ENCODE measurements at regions not wholly inside any gene's neighbourhood (a gene's known extent, or its start where the extent isn't known, plus 50 kb on each side); places are given as distances from the start of the nearest gene placed in this dataset.

GRCh38 chr2:53476834-53477233 is 290.8 kb upstream of the CHAC2 start:
- Histone ChIP-seq H3K36me3 (replicated peaks in 1 of 2; ENCODE audit: control insufficient read depth in 2 of 2, insufficient read depth in 2 of 2, low read length in 2 of 2) (no peaks in the 10 kb centered on the region), H2AK5ac (ENCODE audit: low read depth, low read length) (no peak overlapping the region), H4K91ac (ENCODE audit: low read depth, low read length, poor library complexity) (no peak overlapping the region), H2BK120ac (ENCODE audit: low read depth, low read length) (no peak overlapping the region), H2BK12ac (ENCODE audit: low read length) (no peak overlapping the region), H3K79me1 (ENCODE audit: low read depth, low read length) (no peaks in the 10 kb centered on the region), H3K9me3 (replicated peaks in 1 of 2; ENCODE audit: control insufficient read depth in 2 of 2, insufficient read depth in 1 of 2, low read depth in 1 of 2, low read length in 2 of 2) (no peaks in the 10 kb centered on the region), H3K14ac (ENCODE audit: low read length) (no peak overlapping the region), H3K9ac (ENCODE audit: low read depth, low read length, poor library complexity) (no peak overlapping the region), H3K4me2 (ENCODE audit: insufficient read depth, low read length, poor library complexity, severe bottlenecking) (no peak overlapping the region), H2AFZ (ENCODE audit: low read length) (no peak overlapping the region), H3K18ac (ENCODE audit: low read length) (no peak overlapping the region), H3K27ac (replicated peaks; ENCODE audit: low read length) (no peak overlapping the region), H3K4ac (ENCODE audit: low read length) (no peak overlapping the region), H2BK15ac (ENCODE audit: low read length) (no peak overlapping the region), H3K27me3 (ENCODE audit: control insufficient read depth in 3 of 3, insufficient read depth in 3 of 3, low read depth in 1 of 3, low read length in 3 of 3) (no peaks in the 10 kb centered on the region), H3K4me1 (ENCODE audit: control insufficient read depth in 2 of 2, insufficient read depth in 1 of 2, low read depth in 1 of 2, low read length in 2 of 2) (no peaks in the 10 kb centered on the region), H2BK5ac (ENCODE audit: low read length) (no peak overlapping the region), H3K4me3 (ENCODE audit: low read length in 2 of 2) (no peak overlapping the region), H3K23ac (ENCODE audit: low read depth, low read length, poor library complexity) (no peak overlapping the region), H4K8ac (ENCODE audit: low read depth, low read length) (no peak overlapping the region)
- DNase-seq (ENCODE audit: low spot score): no peak
- no CpG with 5 or more reads among the region's 6 CpGs for WGBS, 2 donors (ENCODE audit: extremely low coverage in 2 of 2, insufficient read length in 2 of 2, insufficient replicate concordance in 1 of 2)

DNA sequence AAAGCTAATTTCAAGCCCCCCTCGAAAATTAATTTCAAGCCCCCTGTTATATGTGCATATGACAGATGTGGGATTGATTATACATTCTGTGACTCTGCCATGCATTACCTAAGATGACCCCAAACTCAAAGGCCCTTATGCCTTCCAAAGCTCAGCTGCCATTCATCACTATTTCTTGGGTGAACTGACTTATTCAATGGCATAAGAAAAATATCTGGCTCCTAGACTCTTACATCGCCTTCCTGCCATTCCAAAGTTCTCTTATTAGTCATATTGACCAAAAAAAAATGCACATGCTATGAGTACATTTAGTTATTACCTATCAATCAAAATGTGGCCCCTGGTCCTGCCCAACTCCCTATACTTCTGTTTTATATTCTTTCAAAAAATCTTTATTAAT is 291.8 kb upstream of the CHAC2 start:
- Histone ChIP-seq H4K8ac (ENCODE audit: low read depth, low read length) (no peak overlapping the region), H3K14ac (ENCODE audit: low read length) (no peak overlapping the region), H3K79me1 (ENCODE audit: low read depth, low read length) (no peaks in the 10 kb centered on the region), H4K91ac (ENCODE audit: low read depth, low read length, poor library complexity) (no peak overlapping the region), H3K9me3 (replicated peaks in 1 of 2; ENCODE audit: control insufficient read depth in 2 of 2, insufficient read depth in 1 of 2, low read depth in 1 of 2, low read length in 2 of 2) (no peaks in the 10 kb centered on the region), H2BK12ac (ENCODE audit: low read length) (no peak overlapping the region), H3K23ac (ENCODE audit: low read depth, low read length, poor library complexity) (no peak overlapping the region), H3K36me3 (replicated peaks in 1 of 2; ENCODE audit: control insufficient read depth in 2 of 2, insufficient read depth in 2 of 2, low read length in 2 of 2) (no peaks in the 10 kb centered on the region), H3K4me2 (ENCODE audit: insufficient read depth, low read length, poor library complexity, severe bottlenecking) (no peak overlapping the region), H3K9ac (ENCODE audit: low read depth, low read length, poor library complexity) (no peak overlapping the region), H3K4me1 (ENCODE audit: control insufficient read depth in 2 of 2, insufficient read depth in 1 of 2, low read depth in 1 of 2, low read length in 2 of 2) (no peaks in the 10 kb centered on the region), H3K27ac (replicated peaks; ENCODE audit: low read length) (no peak overlapping the region), H2AK5ac (ENCODE audit: low read depth, low read length) (no peak overlapping the region), H3K4ac (ENCODE audit: low read length) (no peak overlapping the region), H2AFZ (ENCODE audit: low read length) (no peak overlapping the region), H2BK15ac (ENCODE audit: low read length) (no peak overlapping the region), H3K27me3 (ENCODE audit: control insufficient read depth in 3 of 3, insufficient read depth in 3 of 3, low read depth in 1 of 3, low read length in 3 of 3) (no peaks in the 10 kb centered on the region), H3K18ac (ENCODE audit: low read length) (no peak overlapping the region), H2BK5ac (ENCODE audit: low read length) (no peak overlapping the region), H3K4me3 (ENCODE audit: low read length in 2 of 2) (no peak overlapping the region), H2BK120ac (ENCODE audit: low read depth, low read length) (no peak overlapping the region)
- no CpG with 5 or more reads among the region's 2 CpGs for WGBS, 2 donors (ENCODE audit: extremely low coverage in 2 of 2, insufficient read length in 2 of 2, insufficient replicate concordance in 1 of 2)
- no peak for DNase-seq (ENCODE audit: low spot score)

GRCh38 chr2:53475321-53475720 is 292.3 kb upstream of the CHAC2 start:
- Histone ChIP-seq H3K14ac (ENCODE audit: low read length) (no peak overlapping the region), H3K4me3 (ENCODE audit: low read length in 2 of 2) (no peak overlapping the region), H3K36me3 (replicated peaks in 1 of 2; ENCODE audit: control insufficient read depth in 2 of 2, insufficient read depth in 2 of 2, low read length in 2 of 2) (no peaks in the 10 kb centered on the region), H3K79me1 (ENCODE audit: low read depth, low read length) (no peaks in the 10 kb centered on the region), H3K9ac (ENCODE audit: low read depth, low read length, poor library complexity) (no peak overlapping the region), H3K18ac (ENCODE audit: low read length) (no peak overlapping the region), H3K4me2 (ENCODE audit: insufficient read depth, low read length, poor library complexity, severe bottlenecking) (no peak overlapping the region), H2BK5ac (ENCODE audit: low read length) (no peak overlapping the region), H2BK12ac (ENCODE audit: low read length) (no peak overlapping the region), H3K23ac (ENCODE audit: low read depth, low read length, poor library complexity) (no peak overlapping the region), H4K91ac (ENCODE audit: low read depth, low read length, poor library complexity) (no peak overlapping the region), H3K27ac (replicated peaks; ENCODE audit: low read length) (no peak overlapping the region), H3K9me3 (replicated peaks in 1 of 2; ENCODE audit: control insufficient read depth in 2 of 2, insufficient read depth in 1 of 2, low read depth in 1 of 2, low read length in 2 of 2) (no peaks in the 10 kb centered on the region), H2BK120ac (ENCODE audit: low read depth, low read length) (no peak overlapping the region), H2BK15ac (ENCODE audit: low read length) (no peak overlapping the region), H3K4me1 (ENCODE audit: control insufficient read depth in 2 of 2, insufficient read depth in 1 of 2, low read depth in 1 of 2, low read length in 2 of 2) (no peaks in the 10 kb centered on the region), H2AFZ (ENCODE audit: low read length) (no peak overlapping the region), H2AK5ac (ENCODE audit: low read depth, low read length) (no peak overlapping the region), H4K8ac (ENCODE audit: low read depth, low read length) (no peak overlapping the region), H3K4ac (ENCODE audit: low read length) (no peak overlapping the region), H3K27me3 (ENCODE audit: control insufficient read depth in 3 of 3, insufficient read depth in 3 of 3, low read depth in 1 of 3, low read length in 3 of 3) (no peaks in the 10 kb centered on the region)
- DNase-seq (ENCODE audit: low spot score): no peak
- no CpG with 5 or more reads among the region's 2 CpGs for WGBS, 2 donors (ENCODE audit: extremely low coverage in 2 of 2, insufficient read length in 2 of 2, insufficient replicate concordance in 1 of 2)

DNA sequence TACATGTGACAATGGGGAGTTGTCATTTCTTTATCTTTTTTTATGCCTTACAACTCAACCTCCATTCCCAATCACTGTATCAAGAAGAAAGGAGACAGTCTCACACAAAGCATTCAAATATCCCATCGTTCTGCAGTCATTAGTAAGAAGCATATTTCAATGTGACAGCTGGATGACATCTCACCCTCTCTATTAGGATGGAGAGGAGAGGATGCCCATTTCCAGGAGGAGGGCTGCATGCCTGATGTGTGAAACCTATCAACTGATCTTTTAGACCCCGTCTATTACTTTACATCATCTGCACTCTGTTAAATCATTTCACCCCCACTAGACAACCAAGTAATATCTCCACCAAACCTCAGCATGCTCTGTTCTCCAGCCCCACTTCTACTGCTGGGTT is 292.7 kb upstream of the CHAC2 start:
- Histone ChIP-seq H3K4me1 (ENCODE audit: control insufficient read depth in 2 of 2, insufficient read depth in 1 of 2, low read depth in 1 of 2, low read length in 2 of 2) (no peaks in the 10 kb centered on the region), H4K8ac (ENCODE audit: low read depth, low read length) (no peak overlapping the region), H2BK120ac (ENCODE audit: low read depth, low read length) (no peak overlapping the region), H3K4me2 (ENCODE audit: insufficient read depth, low read length, poor library complexity, severe bottlenecking) (no peak overlapping the region), H3K14ac (ENCODE audit: low read length) (no peak overlapping the region), H2AK5ac (ENCODE audit: low read depth, low read length) (no peak overlapping the region), H3K36me3 (replicated peaks in 1 of 2; ENCODE audit: control insufficient read depth in 2 of 2, insufficient read depth in 2 of 2, low read length in 2 of 2) (no peaks in the 10 kb centered on the region), H3K4ac (ENCODE audit: low read length) (no peak overlapping the region), H4K91ac (ENCODE audit: low read depth, low read length, poor library complexity) (no peak overlapping the region), H3K9me3 (replicated peaks in 1 of 2; ENCODE audit: control insufficient read depth in 2 of 2, insufficient read depth in 1 of 2, low read depth in 1 of 2, low read length in 2 of 2) (no peaks in the 10 kb centered on the region), H2BK5ac (ENCODE audit: low read length) (no peak overlapping the region), H3K4me3 (ENCODE audit: low read length in 2 of 2) (no peak overlapping the region), H2BK12ac (ENCODE audit: low read length) (no peak overlapping the region), H3K27me3 (ENCODE audit: control insufficient read depth in 3 of 3, insufficient read depth in 3 of 3, low read depth in 1 of 3, low read length in 3 of 3) (no peaks in the 10 kb centered on the region), H3K23ac (ENCODE audit: low read depth, low read length, poor library complexity) (no peak overlapping the region), H3K9ac (ENCODE audit: low read depth, low read length, poor library complexity) (no peak overlapping the region), H2AFZ (ENCODE audit: low read length) (no peak overlapping the region), H2BK15ac (ENCODE audit: low read length) (no peak overlapping the region), H3K18ac (ENCODE audit: low read length) (no peak overlapping the region), H3K79me1 (ENCODE audit: low read depth, low read length) (no peaks in the 10 kb centered on the region), H3K27ac (replicated peaks; ENCODE audit: low read length) (no peak overlapping the region)
- WGBS, 2 donors (ENCODE audit: extremely low coverage in 2 of 2, insufficient read length in 2 of 2, insufficient replicate concordance in 1 of 2): no CpG with 5 or more reads among the region's 2 CpGs
- DNase-seq (ENCODE audit: low spot score): no peak

Data from neuronal stem cell (in vitro differentiated cells).